ENCODE measurements at regions not wholly inside any gene's neighbourhood (a gene's known extent, or its start where the extent isn't known, plus 50 kb on each side); places are given as distances from the start of the nearest gene placed in this dataset.

GRCh38 chr4:3655963-3656362, 110.2 kb upstream of the ADRA2C start:
- TF ChIP-seq ZFP62 (CRISPR knock-in tag; IDR thresholded peaks at IDR 0.05), result no peak
- no peak for TF ChIP-seq ZBTB8A (CRISPR knock-in tag; IDR thresholded peaks at IDR 0.05; ENCODE audit: borderline replicate concordance, low read depth)
- TF ChIP-seq ZNF276 (CRISPR knock-in tag; IDR thresholded peaks at IDR 0.05; ENCODE audit: low read depth), result no peak
- TF ChIP-seq ZBTB10 (CRISPR knock-in tag; IDR thresholded peaks at IDR 0.05; ENCODE audit: borderline replicate concordance), result no peak
- no peak for TF ChIP-seq SUZ12 (IDR thresholded peaks at IDR 0.05; ENCODE audit: low read depth, low read length)
- TF ChIP-seq ZNF501 (CRISPR knock-in tag; IDR thresholded peaks at IDR 0.05), result no peak
